Fibroblast of peridontal ligament (primary cell): ENCODE measurements at regions not wholly inside any gene's neighbourhood (a gene's known extent, or its start where the extent isn't known, plus 50 kb on each side); places are given as distances from the start of the nearest gene placed in this dataset.
A peak's percentile ranks its signal among the peaks of the same experiment; 100 is the strongest.

Experiments used
- DNase-seq: peaks from one replicate; pipeline ENCODE4 v3.0.0-alpha.2; 2010; ENCODE audit errors: extremely low read depth

DNA sequence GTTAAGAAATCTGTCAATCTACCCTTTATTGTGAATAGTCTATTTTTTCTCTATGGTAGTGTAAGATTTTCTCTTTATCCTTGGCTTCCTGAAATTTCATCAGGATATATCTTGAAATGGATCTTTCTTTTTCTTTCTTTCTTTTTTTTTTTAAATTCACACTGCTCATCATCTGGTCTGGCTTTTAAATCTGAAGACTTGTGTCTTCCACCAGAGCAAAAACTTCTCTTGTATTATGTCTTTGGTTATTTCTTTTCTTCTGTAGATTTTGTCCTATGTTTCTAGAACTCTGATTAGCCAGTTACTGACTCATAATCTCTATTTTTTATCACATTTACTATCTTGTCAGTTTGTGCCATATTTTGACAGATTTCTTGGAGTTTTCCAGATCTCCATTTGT, 133.8 kb upstream of the LMO4 start:
- no peak for DNase-seq

DNA sequence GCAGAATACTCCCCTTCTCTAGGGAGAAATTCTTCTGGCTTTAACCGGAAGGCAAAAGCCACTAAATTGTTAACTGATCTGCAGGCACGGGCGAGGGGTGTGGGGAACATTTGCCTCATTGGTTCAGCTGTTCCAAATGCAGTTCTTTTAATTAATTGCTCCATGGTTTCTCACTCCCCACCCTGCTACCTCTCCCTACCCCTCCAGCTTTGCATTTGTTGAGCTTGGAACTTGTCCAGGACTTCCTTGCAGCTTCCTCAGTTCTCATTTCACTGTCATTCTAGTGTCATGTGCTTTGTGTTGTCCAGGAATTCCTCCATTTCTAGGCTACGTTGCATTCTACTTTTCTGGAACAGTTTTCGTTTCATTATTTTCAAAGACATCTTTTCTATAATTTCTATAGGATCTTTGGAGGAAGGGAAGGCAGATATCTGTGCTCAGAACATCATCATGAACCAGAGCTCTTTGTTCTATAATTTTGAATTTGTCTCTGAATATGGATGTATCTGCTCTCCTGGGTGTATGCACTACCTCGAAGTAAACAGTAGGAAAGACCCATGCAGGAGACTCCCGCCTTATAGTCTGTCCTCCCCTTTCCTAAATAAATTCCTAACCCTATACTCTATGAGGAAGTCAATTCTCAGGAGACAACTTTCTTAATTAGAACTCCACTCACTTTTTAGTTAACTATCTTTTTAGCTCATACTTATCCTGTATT, 132.4 kb upstream of the LMO4 start:
- no peak for DNase-seq

DNA sequence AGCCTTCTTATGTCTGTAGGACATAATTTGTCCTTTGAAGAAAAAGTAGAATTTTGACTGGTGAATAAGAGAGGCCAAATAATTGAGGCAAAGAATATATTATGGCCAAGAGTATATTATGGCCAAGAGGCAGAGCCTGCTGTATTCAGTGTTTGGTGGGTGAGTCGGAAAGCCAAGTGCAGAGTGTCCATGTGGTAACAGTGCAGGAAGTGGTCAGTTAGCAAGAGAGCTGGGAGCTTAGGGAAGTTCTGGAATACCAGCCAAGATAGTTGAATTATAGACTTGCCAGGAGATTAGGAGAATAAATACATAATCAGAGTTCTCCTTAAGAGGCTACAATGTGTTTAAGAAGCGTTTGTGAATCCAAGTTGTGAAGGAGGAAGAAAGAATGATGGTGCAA, 131.5 kb upstream of the LMO4 start:
- peak; percentile 40 for DNase-seq

DNA sequence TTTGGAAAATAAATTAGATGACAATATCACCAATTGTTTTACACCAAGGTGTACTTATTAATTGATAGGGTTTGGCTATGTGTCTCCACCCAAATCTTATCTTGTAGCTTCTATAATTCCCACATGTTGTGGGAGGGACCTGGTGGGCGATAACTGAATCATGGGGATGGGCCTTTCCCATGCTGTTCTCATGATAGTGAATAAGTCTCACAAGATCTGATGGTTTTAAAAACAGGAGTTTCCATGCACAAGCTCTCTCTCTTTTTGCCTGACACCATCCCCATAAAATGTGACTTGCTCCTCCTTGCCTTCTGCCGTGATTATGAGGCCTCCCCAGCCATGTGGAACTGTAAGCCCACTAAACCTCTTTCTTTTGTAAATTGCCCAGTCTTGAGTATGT, 131.0 kb upstream of the LMO4 start:
- no peak for DNase-seq

DNA sequence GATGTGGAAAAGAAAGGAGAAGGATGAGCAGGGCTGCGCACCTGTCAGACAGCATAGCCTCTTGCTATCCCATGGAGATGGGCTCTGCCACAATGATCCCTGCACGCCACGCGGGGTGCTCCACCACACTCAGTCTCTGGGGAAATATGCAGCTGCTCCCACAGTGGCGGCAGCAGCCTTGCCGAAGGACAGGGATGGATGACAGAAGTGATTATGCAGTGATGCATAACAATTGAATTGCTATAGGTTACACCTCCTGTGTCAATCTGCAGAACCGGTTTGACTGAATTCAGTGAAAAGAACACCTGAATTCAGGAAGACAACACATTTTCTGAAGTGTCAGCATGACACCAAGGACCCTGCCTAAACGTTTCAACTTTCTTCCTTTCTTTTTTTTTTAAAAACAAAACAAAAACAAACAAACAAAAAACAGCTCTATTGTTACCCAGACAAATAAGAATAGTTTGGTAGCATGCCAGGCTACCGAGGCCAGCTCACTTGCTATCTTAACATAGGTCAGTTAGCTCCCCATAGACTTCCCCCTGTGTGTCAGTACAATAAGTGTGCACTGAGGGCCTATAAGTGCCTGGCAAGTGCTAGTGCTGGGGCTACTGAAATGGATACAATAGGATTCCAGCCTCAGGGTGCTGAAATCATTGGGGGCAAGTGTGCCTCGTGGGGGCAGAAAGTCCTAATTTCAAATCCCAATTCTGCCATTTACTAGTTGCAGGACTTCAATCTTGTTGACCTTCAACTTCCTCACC, 127.6 kb upstream of the LMO4 start:
- no peak for DNase-seq

DNA sequence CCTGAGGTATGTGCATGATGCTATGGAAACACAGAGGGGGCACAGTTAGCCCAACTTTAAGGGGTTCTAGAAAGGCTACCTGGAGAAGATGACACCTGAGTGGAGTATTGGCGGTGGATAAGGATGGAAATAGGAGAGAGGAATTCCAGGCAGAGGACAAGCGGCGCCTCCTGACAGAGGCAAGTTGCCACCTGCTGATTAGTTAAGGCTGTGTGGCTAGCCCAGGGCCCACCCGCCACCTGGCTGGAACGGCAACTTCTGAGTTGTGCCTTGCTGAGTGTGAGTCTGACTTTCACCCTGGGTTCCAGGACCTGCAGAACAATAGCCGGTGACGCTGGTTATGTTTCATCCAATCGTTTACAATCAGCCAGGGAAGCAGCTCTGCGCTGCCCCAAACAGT, 126.9 kb upstream of the LMO4 start:
- no peak for DNase-seq

DNA sequence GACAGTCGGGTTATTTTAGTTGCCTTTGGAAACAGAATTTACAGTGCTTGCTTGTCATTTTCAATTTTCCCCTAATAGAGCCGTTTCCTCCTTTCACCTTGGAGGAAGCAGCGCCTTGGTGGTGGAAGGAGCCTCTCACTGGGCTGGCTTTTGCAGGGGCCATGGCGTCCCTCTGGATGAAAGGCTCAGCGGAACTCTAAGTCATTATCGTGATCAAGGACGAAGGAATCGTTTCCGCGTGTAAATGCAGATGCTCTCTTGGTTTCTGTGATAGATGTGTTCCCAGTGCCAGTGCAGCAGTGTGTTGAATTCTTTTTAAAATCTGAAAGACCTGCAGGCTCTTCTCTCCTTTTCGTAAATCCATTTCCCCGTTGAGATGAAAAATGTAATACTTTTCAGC, 126.2 kb upstream of the LMO4 start:
- DNase-seq, result no peak

DNA sequence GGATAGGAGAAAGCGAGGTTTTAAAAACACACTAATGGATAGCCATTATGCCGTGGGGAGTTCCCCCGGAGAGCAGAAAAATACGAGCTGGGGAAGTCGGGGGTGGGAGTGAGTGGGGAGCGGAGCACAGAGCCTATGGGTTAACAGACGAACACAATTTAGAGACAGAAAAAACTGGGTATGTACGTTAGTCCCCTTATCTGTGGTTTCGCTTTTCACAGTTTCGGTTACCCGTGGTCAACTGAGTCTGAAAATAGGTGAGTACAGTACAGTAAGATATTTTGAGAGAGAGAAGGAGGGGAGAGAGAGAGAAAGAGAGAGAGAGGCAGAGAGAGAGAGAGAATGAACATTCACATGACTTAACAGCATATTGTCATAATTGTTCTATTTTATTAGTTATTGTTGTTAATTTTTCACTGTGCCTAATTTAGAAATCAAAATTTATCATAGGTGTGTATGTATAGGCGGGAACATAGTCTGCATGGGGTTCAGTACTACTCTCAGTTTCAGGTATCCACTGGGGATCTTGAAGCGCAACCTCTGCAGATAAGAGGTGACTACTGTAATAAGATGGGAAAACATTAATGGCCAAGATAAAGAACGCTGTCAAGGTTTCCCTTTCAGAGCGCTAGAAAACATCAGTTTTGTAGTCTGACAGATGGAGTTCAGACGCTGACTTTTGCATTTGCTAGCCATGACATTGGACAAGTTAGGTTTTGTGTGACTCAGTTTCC, 125.6 kb upstream of the LMO4 start:
- DNase-seq, result no peak

DNA sequence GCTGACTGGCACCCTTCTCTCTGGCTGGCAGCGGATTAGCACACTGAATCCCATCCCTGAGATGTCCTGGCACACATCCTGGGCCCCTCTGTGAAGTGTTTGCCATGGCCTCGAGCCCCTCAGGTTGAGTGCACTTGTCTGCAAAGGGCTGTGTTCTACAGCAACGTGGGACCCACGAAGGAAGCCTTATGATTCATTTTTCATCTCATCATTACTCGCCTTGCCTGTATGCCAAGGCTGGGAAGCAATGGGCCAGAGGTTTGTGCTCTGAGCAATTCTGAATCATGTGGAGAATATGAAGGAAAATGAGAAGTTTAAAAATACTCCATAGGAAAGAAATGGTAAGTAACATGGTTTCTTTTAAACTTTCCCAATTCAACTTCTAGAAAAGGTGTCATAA, 124.8 kb upstream of the LMO4 start:
- peak; percentile 58 for DNase-seq

DNA sequence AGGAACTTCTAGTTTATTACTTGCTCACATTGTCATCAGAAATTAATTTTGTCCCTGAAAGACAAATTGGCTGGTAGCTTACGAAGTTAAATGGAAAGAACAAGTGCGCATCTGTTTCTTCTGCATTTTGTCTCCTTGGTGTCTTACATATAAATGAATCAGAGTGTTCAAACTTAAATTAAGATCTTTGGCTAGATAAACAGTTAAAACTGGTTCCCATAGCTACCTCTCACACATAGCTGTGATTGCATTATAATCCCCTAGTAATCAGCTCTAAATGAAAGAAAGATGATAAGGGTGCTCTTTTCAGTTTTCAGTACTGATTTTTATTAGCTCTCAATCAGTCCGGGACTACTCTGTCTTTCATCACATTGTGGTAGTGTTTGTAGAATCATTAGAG, 124.2 kb upstream of the LMO4 start:
- DNase-seq, result no peak

DNA sequence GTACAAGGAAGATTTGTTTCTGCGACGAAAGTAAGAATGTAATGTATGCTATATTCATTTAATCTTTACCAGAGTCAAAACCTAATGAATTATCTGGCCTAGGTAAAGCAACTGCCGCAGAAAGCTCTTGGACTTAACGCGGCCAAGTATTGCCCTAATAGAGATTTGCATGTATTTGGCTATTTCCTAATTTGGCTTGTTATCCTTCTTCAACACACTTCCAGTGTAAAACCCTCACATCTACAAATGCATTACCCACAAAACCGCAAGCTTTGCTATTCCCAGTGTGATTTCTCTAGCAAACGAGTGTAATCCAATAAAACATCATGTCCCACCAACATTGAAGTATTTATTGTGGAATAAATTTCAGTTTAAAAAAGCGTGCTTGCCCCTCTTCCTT, 123.8 kb upstream of the LMO4 start:
- DNase-seq, result no peak

DNA sequence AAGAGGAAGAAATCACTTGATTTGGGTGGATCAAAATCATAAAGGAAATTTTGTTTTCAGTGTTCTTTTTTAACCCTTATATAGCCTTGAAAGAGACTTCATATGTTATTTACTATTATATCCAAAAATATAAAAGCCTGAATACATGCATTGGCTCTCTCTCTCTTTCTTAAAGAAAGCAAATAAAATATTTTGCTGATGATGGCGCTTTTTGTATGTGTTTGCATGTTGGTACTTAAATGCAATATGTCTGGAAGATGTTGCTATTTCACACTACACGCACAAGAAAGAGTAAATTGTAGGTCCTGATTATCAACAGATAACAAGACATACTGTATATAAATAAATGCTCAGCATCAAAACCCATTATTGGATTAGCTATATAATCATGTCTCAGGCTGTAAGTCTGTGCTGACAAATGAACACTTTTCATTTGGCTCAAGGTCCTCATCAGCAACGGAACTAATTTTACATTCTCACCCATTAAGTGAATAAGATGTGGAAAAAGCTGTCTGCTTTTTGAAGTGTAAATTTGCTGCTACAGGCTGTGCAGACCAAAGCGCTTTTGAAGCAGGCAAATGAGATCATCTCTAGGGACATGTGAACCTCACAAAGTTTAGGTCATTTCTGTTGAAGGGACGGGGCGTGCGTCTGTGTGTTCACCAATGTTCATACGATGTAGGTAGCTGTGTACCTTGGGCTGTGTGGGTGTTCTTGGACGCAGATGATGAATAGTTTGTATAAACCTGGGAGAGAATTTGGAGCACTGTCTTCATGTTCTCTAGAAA, 122.4 kb upstream of the LMO4 start:
- DNase-seq, result no peak

DNA sequence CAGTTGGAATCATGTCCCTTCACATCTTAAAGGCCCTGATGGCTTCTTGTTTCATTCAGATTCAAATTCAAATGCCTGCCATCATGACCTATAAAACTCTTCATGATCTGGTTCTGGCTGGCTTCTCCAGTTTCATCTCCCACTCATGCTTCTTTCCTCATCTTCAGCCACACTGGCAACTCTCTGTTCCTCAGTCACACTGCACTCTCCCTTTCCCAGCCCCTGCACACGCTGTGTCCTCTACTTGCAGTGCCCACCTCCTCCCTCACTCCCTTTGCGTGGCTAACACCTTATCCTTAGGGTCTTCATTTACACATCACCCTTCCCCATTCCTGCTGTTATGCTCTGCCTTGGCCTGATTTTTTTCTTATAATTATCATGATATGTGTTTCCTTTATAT, 120.6 kb upstream of the LMO4 start:
- DNase-seq, result no peak

DNA sequence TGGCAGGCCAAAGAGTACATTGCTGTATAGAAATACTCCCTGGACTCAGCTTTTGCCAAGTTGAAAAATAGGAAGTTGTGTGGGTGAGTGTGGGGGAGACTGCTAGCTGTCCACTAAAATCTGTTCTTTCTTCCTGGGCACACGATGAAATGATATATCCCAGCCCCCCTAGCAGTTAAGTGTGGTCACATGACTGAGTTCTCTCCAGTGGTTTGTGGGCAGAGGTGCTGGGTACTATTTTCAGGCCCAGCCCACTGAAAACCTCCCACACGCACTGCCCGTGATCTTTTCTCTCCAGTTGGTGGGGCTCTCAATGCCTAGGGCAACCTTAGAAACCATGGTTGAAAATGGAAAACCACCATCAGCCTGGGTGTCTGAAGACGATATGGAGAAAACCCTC, 119.7 kb upstream of the LMO4 start:
- DNase-seq, result no peak

DNA sequence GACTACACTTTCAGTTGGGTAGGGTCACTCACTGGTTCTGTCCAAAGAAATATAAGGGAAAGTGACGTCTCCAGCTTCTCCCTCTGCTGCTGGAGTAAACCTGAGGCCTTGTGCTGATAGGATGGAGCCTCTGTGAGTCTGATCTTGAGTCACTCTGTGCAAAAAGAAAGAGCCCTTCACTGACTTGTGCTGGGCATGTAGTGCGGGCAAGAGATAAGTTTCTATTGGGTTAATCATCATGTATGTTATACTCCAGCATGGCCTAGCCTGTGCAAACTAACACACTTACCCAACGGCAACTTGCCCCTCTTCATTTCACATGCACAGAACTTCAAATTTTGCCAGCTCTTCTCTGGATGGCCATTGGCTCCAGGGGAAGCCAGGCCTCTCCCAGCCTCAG, 118.5 kb upstream of the LMO4 start:
- DNase-seq, result no peak

DNA sequence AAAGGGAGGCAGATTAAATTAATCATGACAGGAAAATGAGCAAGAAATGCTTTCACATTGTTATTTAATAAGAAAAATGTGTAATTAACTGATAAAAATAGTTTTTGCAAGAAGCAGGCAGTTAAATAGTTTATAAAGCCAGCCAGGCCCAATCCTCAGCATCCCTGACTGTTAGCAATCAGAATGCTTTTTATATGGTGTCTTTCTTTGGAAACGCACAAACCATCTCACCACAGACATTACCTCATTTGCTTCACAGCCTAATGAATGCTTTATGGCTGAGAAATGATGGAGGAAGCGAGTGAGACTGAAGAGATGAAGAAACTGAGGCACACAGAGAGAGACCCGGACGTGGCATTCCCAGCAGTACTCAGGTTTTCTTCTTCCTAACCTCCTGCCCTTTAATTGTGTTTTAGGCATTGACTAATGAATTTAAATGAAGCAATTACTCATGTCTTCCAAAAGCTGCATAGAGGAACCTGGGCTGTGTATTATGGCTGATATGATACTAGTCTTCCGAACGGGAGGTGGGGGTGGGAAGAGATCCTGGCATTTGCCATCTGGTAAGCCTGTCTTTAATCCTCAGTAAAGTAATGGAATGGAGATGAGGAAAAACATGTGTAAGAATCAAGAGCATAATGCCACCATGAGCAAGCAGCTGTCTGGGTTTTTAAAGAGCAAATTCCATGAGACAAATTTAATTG, 116.1 kb upstream of the LMO4 start:
- DNase-seq, result no peak

DNA sequence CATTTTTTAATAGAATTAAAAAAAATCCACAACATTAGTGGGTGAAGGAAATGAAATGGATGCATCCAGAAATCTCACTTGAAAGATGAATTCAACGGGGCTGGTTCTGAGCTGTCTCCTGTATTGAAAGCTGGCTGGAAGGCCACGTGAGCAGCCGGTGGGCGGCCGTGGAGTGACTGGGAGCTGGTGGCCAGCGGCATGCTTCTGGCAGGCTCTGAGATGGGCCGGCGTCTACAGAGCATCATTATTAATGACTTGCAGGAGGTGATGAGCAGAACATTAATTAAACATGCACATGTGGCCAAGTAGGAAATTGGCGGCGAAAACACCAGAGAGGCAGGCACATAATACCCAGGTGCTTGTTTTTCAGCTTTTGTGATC, 115.6 kb upstream of the LMO4 start:
- DNase-seq, result no peak

DNA sequence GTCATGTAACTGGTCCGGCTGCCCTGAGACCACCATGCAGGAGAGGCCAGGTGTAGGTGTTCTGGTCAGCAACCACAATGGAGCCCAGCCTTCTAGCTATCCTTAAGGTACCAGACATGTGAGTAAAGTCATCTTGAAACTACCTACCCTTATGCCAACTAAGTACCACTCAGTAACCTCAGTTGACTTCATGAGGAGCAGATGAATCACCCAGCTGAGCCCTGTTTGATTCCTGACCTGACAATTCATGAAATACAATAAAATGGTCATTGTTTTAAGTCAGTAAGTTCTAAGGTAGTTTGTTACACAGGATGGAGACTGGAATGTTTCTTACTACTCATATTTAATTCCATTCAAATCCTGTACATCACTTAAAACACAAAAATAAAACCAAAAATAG, 113.1 kb upstream of the LMO4 start:
- DNase-seq, result no peak

DNA sequence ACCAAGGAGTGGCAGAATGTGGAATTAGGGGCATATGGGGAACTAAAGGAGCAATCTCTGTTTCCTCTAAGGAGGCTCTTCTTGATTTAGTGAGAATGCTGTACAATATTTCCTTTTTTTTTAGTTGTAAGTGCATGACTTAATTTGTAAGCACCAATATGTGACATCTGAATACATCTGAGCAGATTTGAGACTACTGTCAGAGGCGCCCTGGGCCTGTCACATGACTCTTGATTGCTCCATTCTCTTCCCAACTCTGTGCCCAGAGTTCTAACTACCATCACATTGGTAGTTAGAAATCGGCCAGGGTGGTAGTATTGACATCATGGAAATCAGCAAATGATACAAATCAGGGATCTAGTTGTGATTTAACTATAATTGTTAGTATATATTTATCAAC, 110.1 kb upstream of the LMO4 start:
- DNase-seq, result no peak

DNA sequence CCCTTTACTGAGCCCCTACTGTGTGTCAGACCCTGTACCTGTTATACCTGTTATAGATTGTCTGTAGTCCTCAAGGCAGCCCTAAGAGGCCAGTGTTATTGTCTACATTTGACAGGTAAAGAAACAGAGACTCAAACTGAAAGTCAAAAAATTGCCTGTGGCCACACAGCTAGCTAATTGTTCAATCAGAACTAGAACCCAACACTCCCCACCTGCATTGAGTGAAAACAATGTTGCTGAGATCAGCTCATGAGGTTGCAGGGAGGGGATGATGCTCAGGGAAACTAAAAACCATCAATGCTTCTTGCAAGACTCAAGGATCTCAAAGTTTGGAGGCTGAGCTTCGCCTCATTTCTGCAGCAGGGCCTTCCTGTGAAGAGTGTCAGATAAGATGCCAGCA, 109.5 kb upstream of the LMO4 start:
- no peak for DNase-seq

DNA sequence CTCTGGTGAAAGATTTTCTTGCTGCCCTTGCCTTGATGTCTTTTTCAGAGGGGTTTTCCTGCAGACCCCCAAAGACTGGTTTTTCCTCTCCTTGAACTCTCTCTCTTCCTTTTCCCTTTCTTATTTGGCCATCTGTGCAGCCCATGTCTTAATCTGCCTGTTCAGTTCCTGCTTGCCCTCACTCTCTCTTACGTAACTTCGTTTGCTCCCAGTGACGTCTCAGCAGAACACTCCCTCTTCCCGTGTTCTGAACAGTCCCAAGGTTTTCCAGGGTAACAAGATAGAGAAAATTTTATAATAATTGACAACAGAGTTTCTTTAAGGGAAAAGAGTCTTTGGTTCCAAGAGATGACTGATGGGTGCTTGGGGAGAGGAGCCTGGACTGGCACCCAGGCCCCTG, 109.1 kb upstream of the LMO4 start:
- no peak for DNase-seq

DNA sequence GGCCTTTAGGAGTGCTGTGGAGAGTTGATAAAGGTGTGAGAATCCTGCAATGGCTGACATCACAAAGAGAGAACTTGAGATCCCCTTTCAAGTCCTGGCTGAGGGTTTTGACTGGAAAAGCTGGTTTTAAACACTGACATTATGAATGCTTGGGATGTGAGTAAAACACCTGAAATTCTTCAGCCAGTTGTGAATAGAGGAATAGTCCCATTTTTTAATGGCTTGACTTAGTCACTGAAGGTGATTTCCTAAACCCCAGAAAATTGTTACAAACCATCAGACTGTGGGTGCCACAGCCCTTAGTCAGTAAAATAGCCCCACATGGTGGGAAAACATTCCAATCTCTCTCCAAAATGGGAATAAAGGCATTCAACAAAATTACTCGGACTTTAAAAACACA, 107.7 kb upstream of the LMO4 start:
- no peak for DNase-seq
